Kidney (tissue), 13 donors: ENCODE measurements at regions not wholly inside any gene's neighbourhood (a gene's known extent, or its start where the extent isn't known, plus 50 kb on each side); places are given as distances from the start of the nearest gene placed in this dataset.

ENCODE experiments used
- DNase-seq, 5 donors: peaks; one replicate each; pipeline ENCODE4 v3.0.0-alpha.2; 2013 to 2020
- FAIRE-seq: peaks from 2 replicates; lab custom pipeline; 2012; peaks lifted over from hg19 to GRCh38; lab: Jason Lieb, UNC
- H3K27ac ChIP-seq, 2 donors: one replicate each; pipeline ENCODE4 v1.7.0; 2013; ENCODE audit warnings: low read depth in 2 of 2, low read length in 2 of 2, inconsistent platforms in 1 of 2
- H3K27me3 ChIP-seq: one replicate; pipeline ENCODE4 v1.7.1; 2013; ENCODE audit warnings: low read length, inconsistent platforms; ENCODE audit not compliant: control insufficient read depth, insufficient read depth
- H3K36me3 ChIP-seq, 3 donors: one replicate each; pipeline versions ENCODE4 v1.7.0 to v1.7.1; 2013; ENCODE audit warnings: low read length in 3 of 3, control low read depth in 1 of 3, inconsistent platforms in 1 of 3; ENCODE audit not compliant: insufficient read depth in 3 of 3, control insufficient read depth in 2 of 3
- H3K4me1 ChIP-seq, 3 donors: one replicate each; pipeline versions ENCODE4 v1.7.0 to v1.7.1; 2013; ENCODE audit warnings: low read length in 3 of 3, inconsistent platforms in 1 of 3, low read depth in 1 of 3; ENCODE audit not compliant: control insufficient read depth in 2 of 3, insufficient read depth in 2 of 3
- H3K4me3 ChIP-seq, 3 donors: one replicate each; pipeline versions ENCODE4 v1.7.0 to v1.8.1; 2013; ENCODE audit warnings: low read length in 3 of 3, control low read depth in 1 of 3, inconsistent platforms in 1 of 3
- H3K9ac ChIP-seq, 3 donors: one replicate each; pipeline versions ENCODE4 v1.7.0 to v1.7.1; 2013; ENCODE audit warnings: low read length in 3 of 3, control low read depth in 1 of 3, inconsistent platforms in 1 of 3
- H3K9me3 ChIP-seq, 3 donors: one replicate each; pipeline versions ENCODE4 v1.7.0 to v1.7.1; 2013; ENCODE audit warnings: low read length in 3 of 3, control low read depth in 1 of 3, inconsistent platforms in 1 of 3; ENCODE audit not compliant: control insufficient read depth in 2 of 3, insufficient read depth in 1 of 3
- intact Hi-C: fragments of 100-400 bp; cut with DNase I; formaldehyde crosslinking; loops from one replicate; pipeline ENCODE4 v1.11.1; 2022
- TF ChIP-seq, protein P1 (sequence below): IDR thresholded peaks from 3 replicates; pipeline ENCODE4 v1.5.1; 2012; ENCODE audit warnings: mild to moderate bottlenecking, moderate library complexity, borderline replicate concordance; ENCODE audit not compliant: insufficient read depth; ENCODE audit errors: extremely low read depth
- donor health status: control.
- donor health status: control.
- donor health status: control.
- donor health status: control.
- donor health status: control.
- donor health status: DM: yes; HTN: yes; CAD: no.
- donor health status: Normal renal cell carcinoma (clear cell type).

DNA sequence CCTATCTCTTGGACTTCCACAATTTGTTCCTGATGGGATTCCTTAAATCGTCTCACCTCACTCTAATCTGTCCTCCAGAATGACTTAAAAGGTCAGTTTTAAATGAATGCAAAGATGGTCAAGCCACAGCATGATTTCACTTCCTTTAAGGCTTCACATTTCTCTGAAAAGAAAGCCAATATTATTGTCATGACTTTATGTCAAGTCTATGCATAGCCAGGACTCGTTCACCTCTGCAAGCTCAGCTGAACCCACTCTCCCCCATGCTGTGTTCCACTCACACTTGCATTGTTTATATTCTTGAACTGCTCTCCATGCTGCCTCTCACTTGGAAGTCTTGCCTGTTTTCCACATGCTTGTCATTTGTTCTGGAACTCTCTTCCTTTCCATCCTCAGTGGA, 298.4 kb upstream of the MMADHC start:
- H3K4me3 ChIP-seq: no peak overlapping the region
- H3K27me3 ChIP-seq: no peaks in the 10 kb centered on the region
- H3K36me3 ChIP-seq: no peaks in the 10 kb centered on the region
- TF ChIP-seq, protein P1, sequence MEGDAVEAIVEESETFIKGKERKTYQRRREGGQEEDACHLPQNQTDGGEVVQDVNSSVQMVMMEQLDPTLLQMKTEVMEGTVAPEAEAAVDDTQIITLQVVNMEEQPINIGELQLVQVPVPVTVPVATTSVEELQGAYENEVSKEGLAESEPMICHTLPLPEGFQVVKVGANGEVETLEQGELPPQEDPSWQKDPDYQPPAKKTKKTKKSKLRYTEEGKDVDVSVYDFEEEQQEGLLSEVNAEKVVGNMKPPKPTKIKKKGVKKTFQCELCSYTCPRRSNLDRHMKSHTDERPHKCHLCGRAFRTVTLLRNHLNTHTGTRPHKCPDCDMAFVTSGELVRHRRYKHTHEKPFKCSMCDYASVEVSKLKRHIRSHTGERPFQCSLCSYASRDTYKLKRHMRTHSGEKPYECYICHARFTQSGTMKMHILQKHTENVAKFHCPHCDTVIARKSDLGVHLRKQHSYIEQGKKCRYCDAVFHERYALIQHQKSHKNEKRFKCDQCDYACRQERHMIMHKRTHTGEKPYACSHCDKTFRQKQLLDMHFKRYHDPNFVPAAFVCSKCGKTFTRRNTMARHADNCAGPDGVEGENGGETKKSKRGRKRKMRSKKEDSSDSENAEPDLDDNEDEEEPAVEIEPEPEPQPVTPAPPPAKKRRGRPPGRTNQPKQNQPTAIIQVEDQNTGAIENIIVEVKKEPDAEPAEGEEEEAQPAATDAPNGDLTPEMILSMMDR: no peak
- H3K27ac ChIP-seq: no peak overlapping the region
- H3K9ac ChIP-seq: no peak overlapping the region
- FAIRE-seq (no peak), DNase-seq (no peak)
- intact Hi-C loops: no loop called here
- H3K4me1 ChIP-seq: no peaks in the 10 kb centered on the region
- no peaks in the 10 kb centered on the region for H3K9me3 ChIP-seq

DNA sequence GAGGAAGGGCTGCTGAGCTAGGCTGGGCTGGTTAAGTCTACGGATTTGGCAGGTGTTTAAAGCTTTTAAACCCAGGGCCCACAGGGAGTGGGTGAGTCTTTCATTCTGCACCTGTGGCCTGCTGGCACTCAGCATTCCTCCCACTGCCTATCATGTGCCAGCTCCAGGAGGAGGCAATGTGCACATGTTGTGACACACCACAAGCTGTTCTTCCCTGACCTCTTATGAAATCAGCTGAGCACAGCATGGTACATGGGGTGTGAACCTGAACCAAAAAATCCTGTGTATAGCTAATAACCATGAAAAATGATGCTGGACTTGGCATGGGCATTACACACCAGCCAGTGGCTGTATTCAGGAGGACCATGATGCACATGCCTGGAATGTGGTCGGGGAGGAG, 297.9 kb upstream of the MMADHC start:
- H3K4me1 ChIP-seq: no peaks in the 10 kb centered on the region
- H3K27me3 ChIP-seq: no peaks in the 10 kb centered on the region
- TF ChIP-seq, protein P1: no peak
- no peak overlapping the region for H3K4me3 ChIP-seq
- H3K36me3 ChIP-seq: no peaks in the 10 kb centered on the region
- DNase-seq (no peak), FAIRE-seq (no peak)
- intact Hi-C loops: no loop called here
- H3K27ac ChIP-seq: no peak overlapping the region
- no peak overlapping the region for H3K9ac ChIP-seq
- no peaks in the 10 kb centered on the region for H3K9me3 ChIP-seq

DNA sequence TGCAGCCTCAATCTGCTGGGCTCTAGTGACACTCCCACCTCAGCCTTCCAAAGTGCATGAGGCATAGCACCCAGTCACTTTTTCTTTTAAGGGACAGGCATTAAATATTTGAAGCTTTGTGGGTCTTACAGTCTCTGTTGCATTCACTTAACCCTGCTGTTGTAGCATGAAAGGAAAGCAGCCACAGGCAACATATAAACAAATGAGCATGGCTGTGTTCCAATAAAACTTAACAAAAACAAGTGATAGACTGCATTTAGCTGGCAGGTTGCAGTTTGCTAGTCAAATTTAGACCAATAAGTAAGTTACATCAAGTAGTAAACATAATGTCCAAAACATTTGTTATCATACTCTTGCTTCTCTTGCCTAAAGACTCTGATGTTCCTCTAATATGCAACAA, 297.3 kb upstream of the MMADHC start:
- no peak for FAIRE-seq
- H3K4me3 ChIP-seq: no peak overlapping the region
- H3K27ac ChIP-seq: no peak overlapping the region
- DNase-seq: no peak
- TF ChIP-seq, protein P1: no peak
- intact Hi-C loops: no loop called here
- no peak overlapping the region for H3K9ac ChIP-seq
- no peaks in the 10 kb centered on the region for H3K27me3 ChIP-seq
- no peaks in the 10 kb centered on the region for H3K36me3 ChIP-seq
- H3K9me3 ChIP-seq: no peaks in the 10 kb centered on the region
- H3K4me1 ChIP-seq: no peaks in the 10 kb centered on the region

DNA sequence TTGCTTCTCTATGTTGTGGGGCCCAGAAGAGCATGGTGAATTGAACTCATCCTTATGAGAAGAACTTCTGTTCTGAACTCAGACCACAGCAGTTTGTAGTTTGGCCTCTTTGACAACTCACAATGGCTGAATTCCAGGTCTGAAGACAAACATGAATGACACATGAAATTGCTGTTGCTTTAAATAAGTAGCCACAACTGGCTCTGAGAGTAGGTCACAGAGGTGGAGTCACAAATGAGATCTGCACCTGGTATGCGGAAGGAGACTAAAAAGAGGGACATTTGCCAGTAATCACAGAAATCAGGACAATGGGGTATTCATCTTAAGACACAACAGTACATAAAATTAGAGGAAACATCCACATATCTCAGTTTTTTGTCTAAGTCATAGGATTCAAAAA, 290.3 kb upstream of the MMADHC start:
- FAIRE-seq: no peak
- no peaks in the 10 kb centered on the region for H3K27me3 ChIP-seq
- no peak overlapping the region for H3K9ac ChIP-seq
- no peak overlapping the region for H3K27ac ChIP-seq
- no peak for DNase-seq
- H3K36me3 ChIP-seq: no peaks in the 10 kb centered on the region
- intact Hi-C loops: no loop called here
- H3K4me1 ChIP-seq: no peaks in the 10 kb centered on the region
- no peaks in the 10 kb centered on the region for H3K9me3 ChIP-seq
- TF ChIP-seq, protein P1: no peak
- H3K4me3 ChIP-seq: no peak overlapping the region
